Mucosa of descending colon (tissue), 3 donors: ENCODE measurements at regions not wholly inside any gene's neighbourhood (a gene's known extent, or its start where the extent isn't known, plus 50 kb on each side); places are given as distances from the start of the nearest gene placed in this dataset.

ENCODE experiments used
- ATAC-seq: fragments of 200-7000 bp; cut with Tn5 transposase; one replicate; pipeline ENCODE4 v1.9.1; 2020; ENCODE audit warnings: mild to moderate bottlenecking, moderate library complexity
- DNase-seq, 3 donors: peaks; one replicate each; pipeline ENCODE4 v3.0.0-alpha.2; 2020
- H3K36me3 ChIP-seq: fragments of 200-600 bp; one replicate; pipeline ENCODE4 v1.8.0; 2021; ENCODE audit warnings: low read depth, mild to moderate bottlenecking
- H3K4me1 ChIP-seq: fragments of 200-600 bp; one replicate; pipeline ENCODE4 v1.8.0; 2021; ENCODE audit warnings: low read depth, mild to moderate bottlenecking
- H3K4me3 ChIP-seq: fragments of 200-600 bp; one replicate; pipeline ENCODE4 v1.8.0; 2021; ENCODE audit warnings: mild to moderate bottlenecking
- H3K9me3 ChIP-seq: fragments of 200-600 bp; one replicate; pipeline ENCODE4 v1.8.0; 2021; ENCODE audit warnings: mild to moderate bottlenecking
- CTCF ChIP-seq: fragments of 200-600 bp; IDR thresholded peaks from one replicate; pipeline ENCODE4 v1.8.0; 2022; ENCODE audit warnings: antibody characterized with exemption, mild to moderate bottlenecking
- intact Hi-C, 2 donors: fragments of 100-400 bp; cut with DNase I in 1 of 2; cut with micrococcal nuclease in 1 of 2; formaldehyde crosslinking; loops; one replicate each; pipeline versions ENCODE4 v1.11.0 to v1.11.1; 2022; cut with DNase I, micrococcal nuclease
- donor health status: DM: no; HTN: no; CAD: no; lungs with moderate emphysema.
- donor health status: DM: no; HTN: no; CAD: no.
- donor health status: DM: no; HTN: yes; CAD: no.

- H3K4me3 ChIP-seq = no peak overlapping the region
- no peaks in the 10 kb centered on the region for H3K9me3 ChIP-seq
- no peaks in the 10 kb centered on the region for H3K4me1 ChIP-seq
- intact Hi-C loops = no loop called here
- ATAC-seq (no peak), DNase-seq (no peak)
- no peak for TF ChIP-seq CTCF
- H3K36me3 ChIP-seq = no peaks in the 10 kb centered on the region
These were observed 191.0 kb upstream of the BET1 start for GRCh38 chr7:94195201-94195600.

GRCh38 chr7:94195813-94196212, 191.7 kb upstream of the BET1 start:
- Histone ChIP-seq H3K36me3 (no peaks in the 10 kb centered on the region), H3K4me1 (no peaks in the 10 kb centered on the region), H3K4me3 (no peak overlapping the region), H3K9me3 (no peaks in the 10 kb centered on the region)
- intact Hi-C loops = no loop called here
- ATAC-seq (no peak), DNase-seq (no peak)
- TF ChIP-seq CTCF = no peak

- intact Hi-C loops = no loop called here
- no peak for DNase-seq
- H3K36me3 ChIP-seq = no peaks in the 10 kb centered on the region
- no peaks in the 10 kb centered on the region for H3K9me3 ChIP-seq
- no peaks in the 10 kb centered on the region for H3K4me1 ChIP-seq
- no peak overlapping the region for H3K4me3 ChIP-seq
- ATAC-seq = no peak
- TF ChIP-seq CTCF = no peak
These were observed 189.2 kb upstream of the COL1A2 start for GRCh38 chr7:94205529-94205928.

- Histone ChIP-seq H3K4me3 (no peak overlapping the region), H3K9me3 (no peaks in the 10 kb centered on the region), H3K4me1 (no peaks in the 10 kb centered on the region), H3K36me3 (no peaks in the 10 kb centered on the region)
- DNase-seq (no peak), ATAC-seq (no peak)
- no peak for TF ChIP-seq CTCF
- intact Hi-C loops = no loop called here
These were observed 188.4 kb upstream of the COL1A2 start for GRCh38 chr7:94206295-94206694.

GRCh38 chr7:94212160-94212559, 182.5 kb upstream of the COL1A2 start:
- no peaks in the 10 kb centered on the region for H3K9me3 ChIP-seq
- intact Hi-C loops = no loop called here
- no peaks in the 10 kb centered on the region for H3K4me1 ChIP-seq
- no peaks in the 10 kb centered on the region for H3K36me3 ChIP-seq
- no peak overlapping the region for H3K4me3 ChIP-seq
- no peak for TF ChIP-seq CTCF
- ATAC-seq (no peak), DNase-seq (no peak)

- Histone ChIP-seq H3K4me1 (no peaks in the 10 kb centered on the region), H3K36me3 (no peaks in the 10 kb centered on the region), H3K4me3 (no peak overlapping the region), H3K9me3 (no peaks in the 10 kb centered on the region)
- DNase-seq = no peak
- no peak for ATAC-seq
- intact Hi-C loops = no loop called here
- TF ChIP-seq CTCF = no peak
These were observed 177.7 kb upstream of the COL1A2 start for GRCh38 chr7:94216944-94217461.
